ENCODE measurements at regions not wholly inside any gene's neighbourhood (a gene's known extent, or its start where the extent isn't known, plus 50 kb on each side); places are given as distances from the start of the nearest gene placed in this dataset.

- TF ChIP-seq CTCF (IDR thresholded peaks at IDR 0.05) (no peak), POLR2A (IDR thresholded peaks at IDR 0.05) (no peak)
- H3K4me1 ChIP-seq: no peaks in the 10 kb centered on the region
Observed at GRCh38 chr1:60745484-60745883, 336.9 kb upstream of the NFIA start.

DNA sequence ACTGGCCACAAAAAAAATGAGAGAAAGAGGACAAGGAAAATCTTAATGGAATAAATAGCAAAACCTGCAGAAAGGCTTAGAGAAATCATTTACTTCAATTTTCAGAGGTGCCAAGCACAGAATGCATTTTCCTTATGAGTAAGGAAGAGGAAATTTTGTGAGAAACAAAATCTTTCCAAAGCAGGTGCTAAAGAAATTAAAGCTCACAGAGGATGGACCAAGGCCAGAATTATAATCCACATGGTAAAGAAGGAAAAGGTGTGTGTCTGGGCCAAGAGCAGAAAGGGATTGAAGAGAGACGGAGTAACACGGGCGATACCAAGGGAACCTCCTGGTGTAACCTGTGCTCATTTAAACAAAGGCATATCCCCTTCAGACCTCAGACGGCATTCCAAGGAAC lies 340.0 kb upstream of the NFIA start:
- intact Hi-C loops (cut with DNase I; ENCODE audit: low total_unique reads): no loop called here
- Histone ChIP-seq H3K27me3 (no peaks in the 10 kb centered on the region), H3K36me3 (no peaks in the 10 kb centered on the region), H3K4me1 (no peaks in the 10 kb centered on the region), H3K9me3 (no peaks in the 10 kb centered on the region), H3K4me3 (no peak overlapping the region), H3K27ac (no peak overlapping the region)
- TF ChIP-seq POLR2A (IDR thresholded peaks at IDR 0.05): no peak
- TF ChIP-seq CTCF (IDR thresholded peaks at IDR 0.05): no peak
- DNase-seq: no peak

More at GRCh38 chr1:60745484-60745883, 336.9 kb upstream of the NFIA start:
- H3K27me3 ChIP-seq: no peaks in the 10 kb centered on the region
- DNase-seq: no peak
- H3K9me3 ChIP-seq: no peaks in the 10 kb centered on the region
- no peaks in the 10 kb centered on the region for H3K36me3 ChIP-seq
- intact Hi-C loops (cut with DNase I; ENCODE audit: low total_unique reads): no loop called here
- H3K4me3 ChIP-seq: no peak overlapping the region
- no peak overlapping the region for H3K27ac ChIP-seq

DNA sequence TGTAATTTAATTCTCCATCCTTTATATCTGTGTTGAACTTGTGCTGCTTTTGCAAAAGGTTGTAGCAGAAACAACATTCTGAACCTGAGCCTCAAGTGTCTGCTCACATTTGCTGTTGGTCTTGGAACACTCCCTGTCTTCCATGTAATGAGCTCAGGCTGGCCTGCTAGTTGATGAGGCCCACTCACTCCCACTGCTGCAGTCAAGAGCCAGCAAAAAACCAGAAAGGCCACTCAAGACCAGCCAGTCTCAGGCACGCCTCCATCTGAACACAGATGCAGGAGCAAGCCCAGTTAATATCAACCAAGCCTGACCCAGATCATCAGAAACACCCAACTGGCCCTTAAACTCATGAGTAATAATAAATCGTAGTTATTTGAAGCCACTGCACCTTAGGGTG lies 342.2 kb upstream of the NFIA start:
- intact Hi-C loops (cut with DNase I; ENCODE audit: low total_unique reads): no loop called here
- Histone ChIP-seq H3K4me3 (no peak overlapping the region), H3K27me3 (no peaks in the 10 kb centered on the region), H3K27ac (no peak overlapping the region), H3K36me3 (no peaks in the 10 kb centered on the region), H3K4me1 (no peaks in the 10 kb centered on the region), H3K9me3 (no peaks in the 10 kb centered on the region)
- TF ChIP-seq CTCF (IDR thresholded peaks at IDR 0.05): no peak
- no peak for TF ChIP-seq POLR2A (IDR thresholded peaks at IDR 0.05)
- DNase-seq: no peak

- no peak overlapping the region for H3K4me3 ChIP-seq
- intact Hi-C loops (cut with DNase I; ENCODE audit: low total_unique reads): no loop called here
Observed at GRCh38 chr1:60739729-60740128, 342.6 kb upstream of the NFIA start.

DNA sequence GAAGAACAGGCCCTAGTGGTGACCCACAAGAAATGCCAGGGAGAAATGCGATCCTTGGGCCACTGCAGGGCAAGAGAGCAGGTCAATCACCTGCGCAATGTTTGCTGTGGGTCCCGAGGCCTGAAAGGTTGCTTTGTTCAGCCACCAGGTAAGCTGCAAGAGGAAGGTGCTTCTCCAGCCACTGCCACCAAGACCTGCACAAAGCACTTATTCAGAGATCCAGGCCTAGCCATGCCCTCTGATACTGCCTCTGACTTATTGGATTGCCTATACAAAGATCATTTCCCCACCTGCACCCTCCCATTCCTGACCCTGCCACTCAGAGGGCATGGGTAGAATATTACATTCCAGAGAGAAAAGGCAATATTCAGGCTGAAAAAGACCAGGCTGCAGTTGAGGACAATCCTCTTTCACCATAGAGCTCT lies 349.4 kb upstream of the NFIA start:
- Histone ChIP-seq H3K9me3 (no peaks in the 10 kb centered on the region), H3K4me3 (no peak overlapping the region), H3K36me3 (no peaks in the 10 kb centered on the region), H3K27ac (no peak overlapping the region), H3K27me3 (no peaks in the 10 kb centered on the region), H3K4me1 (no peaks in the 10 kb centered on the region)
- intact Hi-C loops (cut with DNase I; ENCODE audit: low total_unique reads): no loop called here
- no peak for DNase-seq
- no peak for TF ChIP-seq POLR2A (IDR thresholded peaks at IDR 0.05)
- no peak for TF ChIP-seq CTCF (IDR thresholded peaks at IDR 0.05)

More at GRCh38 chr1:60739729-60740128, 342.6 kb upstream of the NFIA start:
- Histone ChIP-seq H3K36me3 (no peaks in the 10 kb centered on the region), H3K27ac (no peak overlapping the region), H3K4me1 (no peaks in the 10 kb centered on the region), H3K9me3 (no peaks in the 10 kb centered on the region), H3K27me3 (no peaks in the 10 kb centered on the region)
- TF ChIP-seq CTCF (IDR thresholded peaks at IDR 0.05) (no peak), POLR2A (IDR thresholded peaks at IDR 0.05) (no peak)
- no peak for DNase-seq
